GM12878 (cell line): ENCODE measurements at regions not wholly inside any gene's neighbourhood (a gene's known extent, or its start where the extent isn't known, plus 50 kb on each side); places are given as distances from the start of the nearest gene placed in this dataset.

Experiments used
- BACH1 ChIP-seq: fragments of 450-650 bp; IDR thresholded peaks from 2 replicates; pipeline ENCODE4 v1.6.1; 2017; ENCODE audit warnings: mild to moderate bottlenecking, borderline replicate concordance
- CTCF ChIP-seq, 3 experiments: IDR thresholded peaks in 2 of 3; conservative IDR thresholded peaks in 1 of 3; 2 replicates each; pipeline ENCODE4 v1.5.1; 2011; ENCODE audit warnings: low read depth in 3 of 3, low read length in 3 of 3, mild to moderate bottlenecking in 3 of 3, control low read depth in 2 of 3, moderate library complexity in 2 of 3, inconsistent platforms in 1 of 3, mixed read lengths in 1 of 3; ENCODE audit not compliant: control insufficient read depth in 2 of 3, insufficient read depth in 1 of 3; ENCODE audit errors: extremely low read depth in 1 of 3
- FOS ChIP-seq: IDR thresholded peaks from 3 replicates; pipeline ENCODE4 v1.6.1; 2011; ENCODE audit warnings: borderline replicate concordance; ENCODE audit not compliant: insufficient read length; ENCODE audit errors: extremely low read depth
- HDGF ChIP-seq: fragments of 450-650 bp; IDR thresholded peaks from 2 replicates; pipeline ENCODE4 v1.6.1; 2016; ENCODE audit warnings: antibody characterized with exemption
- MTA2 ChIP-seq: fragments of 450-650 bp; IDR thresholded peaks from 2 replicates; pipeline ENCODE4 v1.6.1; 2016; ENCODE audit warnings: low read depth, mild to moderate bottlenecking, moderate library complexity
- NFIC ChIP-seq: IDR thresholded peaks from 2 replicates; pipeline ENCODE4 v1.6.1; 2012; ENCODE audit warnings: low read depth, mild to moderate bottlenecking, inconsistent platforms, low read length, moderate library complexity
- POLR2AphosphoS5 ChIP-seq: IDR thresholded peaks from 2 replicates; pipeline ENCODE4 v1.6.1; 2011; ENCODE audit warnings: mild to moderate bottlenecking, low read length, inconsistent platforms
- RCOR1 ChIP-seq: conservative IDR thresholded peaks from 2 replicates; pipeline ENCODE4 v1.6.1; 2012; ENCODE audit warnings: low read depth, low read length, improper control_type of control experiment
- RELA ChIP-seq: fragments of 450-650 bp; IDR thresholded peaks from 2 replicates; pipeline ENCODE4 v1.8.0; 2014; ENCODE audit warnings: borderline replicate concordance; ENCODE audit not compliant: partially characterized antibody
- STAT1 ChIP-seq: fragments of 450-650 bp; conservative IDR thresholded peaks from 2 replicates; pipeline ENCODE4 v1.6.1; 2014; ENCODE audit warnings: antibody characterized with exemption, mild to moderate bottlenecking
- TAF1 ChIP-seq: IDR thresholded peaks from 2 replicates; pipeline ENCODE4 v1.6.1; 2011; ENCODE audit warnings: mild to moderate bottlenecking, low read depth, low read length, borderline replicate concordance
- TF ChIP-seq, protein P1 (sequence below): fragments of 450-650 bp; IDR thresholded peaks from 2 replicates; pipeline ENCODE4 v1.6.1; 2017; ENCODE audit warnings: mild to moderate bottlenecking, moderate library complexity
- TF ChIP-seq, protein P2 (sequence below): IDR thresholded peaks from 2 replicates; pipeline ENCODE4 v1.6.1; 2012; ENCODE audit warnings: low read length, inconsistent platforms

GRCh38 chr10:77715536-77715935 is 77.9 kb upstream of the KCNMA1 start:
- TF ChIP-seq CTCF (IDR thresholded peaks at IDR 0.05 in 2 of 3, conservative IDR thresholded peaks at IDR 0.05 in 1 of 3; ENCODE audit: control insufficient read depth in 2 of 3, extremely low read depth in 1 of 3, insufficient read depth in 1 of 3, low read depth in 3 of 3, low read length in 3 of 3) (no peak), MTA2 (no peak), BACH1 (no peak), HDGF (no peak), POLR2AphosphoS5 (no peak), TAF1 (no peak), FOS (no peak), RELA (no peak), RCOR1 (no peak), NFIC (no peak), STAT1 (no peak)
- TF ChIP-seq, protein P1, sequence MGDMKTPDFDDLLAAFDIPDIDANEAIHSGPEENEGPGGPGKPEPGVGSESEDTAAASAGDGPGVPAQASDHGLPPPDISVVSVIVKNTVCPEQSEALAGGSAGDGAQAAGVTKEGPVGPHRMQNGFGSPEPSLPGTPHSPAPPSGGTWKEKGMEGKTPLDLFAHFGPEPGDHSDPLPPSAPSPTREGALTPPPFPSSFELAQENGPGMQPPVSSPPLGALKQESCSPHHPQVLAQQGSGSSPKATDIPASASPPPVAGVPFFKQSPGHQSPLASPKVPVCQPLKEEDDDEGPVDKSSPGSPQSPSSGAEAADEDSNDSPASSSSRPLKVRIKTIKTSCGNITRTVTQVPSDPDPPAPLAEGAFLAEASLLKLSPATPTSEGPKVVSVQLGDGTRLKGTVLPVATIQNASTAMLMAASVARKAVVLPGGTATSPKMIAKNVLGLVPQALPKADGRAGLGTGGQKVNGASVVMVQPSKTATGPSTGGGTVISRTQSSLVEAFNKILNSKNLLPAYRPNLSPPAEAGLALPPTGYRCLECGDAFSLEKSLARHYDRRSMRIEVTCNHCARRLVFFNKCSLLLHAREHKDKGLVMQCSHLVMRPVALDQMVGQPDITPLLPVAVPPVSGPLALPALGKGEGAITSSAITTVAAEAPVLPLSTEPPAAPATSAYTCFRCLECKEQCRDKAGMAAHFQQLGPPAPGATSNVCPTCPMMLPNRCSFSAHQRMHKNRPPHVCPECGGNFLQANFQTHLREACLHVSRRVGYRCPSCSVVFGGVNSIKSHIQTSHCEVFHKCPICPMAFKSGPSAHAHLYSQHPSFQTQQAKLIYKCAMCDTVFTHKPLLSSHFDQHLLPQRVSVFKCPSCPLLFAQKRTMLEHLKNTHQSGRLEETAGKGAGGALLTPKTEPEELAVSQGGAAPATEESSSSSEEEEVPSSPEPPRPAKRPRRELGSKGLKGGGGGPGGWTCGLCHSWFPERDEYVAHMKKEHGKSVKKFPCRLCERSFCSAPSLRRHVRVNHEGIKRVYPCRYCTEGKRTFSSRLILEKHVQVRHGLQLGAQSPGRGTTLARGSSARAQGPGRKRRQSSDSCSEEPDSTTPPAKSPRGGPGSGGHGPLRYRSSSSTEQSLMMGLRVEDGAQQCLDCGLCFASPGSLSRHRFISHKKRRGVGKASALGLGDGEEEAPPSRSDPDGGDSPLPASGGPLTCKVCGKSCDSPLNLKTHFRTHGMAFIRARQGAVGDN: no peak
- TF ChIP-seq, protein P2, sequence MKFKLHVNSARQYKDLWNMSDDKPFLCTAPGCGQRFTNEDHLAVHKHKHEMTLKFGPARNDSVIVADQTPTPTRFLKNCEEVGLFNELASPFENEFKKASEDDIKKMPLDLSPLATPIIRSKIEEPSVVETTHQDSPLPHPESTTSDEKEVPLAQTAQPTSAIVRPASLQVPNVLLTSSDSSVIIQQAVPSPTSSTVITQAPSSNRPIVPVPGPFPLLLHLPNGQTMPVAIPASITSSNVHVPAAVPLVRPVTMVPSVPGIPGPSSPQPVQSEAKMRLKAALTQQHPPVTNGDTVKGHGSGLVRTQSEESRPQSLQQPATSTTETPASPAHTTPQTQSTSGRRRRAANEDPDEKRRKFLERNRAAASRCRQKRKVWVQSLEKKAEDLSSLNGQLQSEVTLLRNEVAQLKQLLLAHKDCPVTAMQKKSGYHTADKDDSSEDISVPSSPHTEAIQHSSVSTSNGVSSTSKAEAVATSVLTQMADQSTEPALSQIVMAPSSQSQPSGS: no peak
